ENCODE measurements at regions not wholly inside any gene's neighbourhood (a gene's known extent, or its start where the extent isn't known, plus 50 kb on each side); places are given as distances from the start of the nearest gene placed in this dataset.

- no peak for TF ChIP-seq CTCF (conservative IDR thresholded peaks at IDR 0.05)
- H3K27ac ChIP-seq: no peak overlapping the region
Observed at GRCh38 chr3:69446402-69447072, 60.6 kb upstream of the FRMD4B start.

- no peak for TF ChIP-seq CTCF (conservative IDR thresholded peaks at IDR 0.05)
- H3K27ac ChIP-seq: no peak overlapping the region
Observed at GRCh38 chr3:69445498-69445897, 59.6 kb upstream of the FRMD4B start.

DNA sequence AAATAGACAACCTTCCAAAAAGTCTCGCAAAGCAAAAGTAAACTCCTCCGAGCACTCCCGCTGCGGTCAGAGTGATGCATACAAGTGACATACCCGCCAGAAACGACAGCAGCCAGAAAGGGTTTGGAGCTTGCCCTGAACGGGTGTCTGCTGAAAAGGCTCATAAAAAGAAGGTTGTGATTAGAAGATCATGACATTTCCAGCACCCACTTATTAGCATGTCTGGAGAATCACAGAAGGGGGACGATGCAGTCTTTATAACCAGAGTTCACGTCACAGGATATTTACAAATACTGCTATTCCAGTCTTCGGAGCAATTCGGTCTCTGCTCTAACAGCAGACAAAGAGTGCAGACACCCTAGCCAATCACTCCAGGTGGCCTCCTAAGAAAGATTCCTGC lies 59.1 kb upstream of the FRMD4B start:
- TF ChIP-seq CTCF (conservative IDR thresholded peaks at IDR 0.05): no peak
- no peak overlapping the region for H3K27ac ChIP-seq

GRCh38 chr3:69443457-69443920 lies 57.6 kb upstream of the FRMD4B start:
- no peak overlapping the region for H3K27ac ChIP-seq
- no peak for TF ChIP-seq CTCF (conservative IDR thresholded peaks at IDR 0.05)

DNA sequence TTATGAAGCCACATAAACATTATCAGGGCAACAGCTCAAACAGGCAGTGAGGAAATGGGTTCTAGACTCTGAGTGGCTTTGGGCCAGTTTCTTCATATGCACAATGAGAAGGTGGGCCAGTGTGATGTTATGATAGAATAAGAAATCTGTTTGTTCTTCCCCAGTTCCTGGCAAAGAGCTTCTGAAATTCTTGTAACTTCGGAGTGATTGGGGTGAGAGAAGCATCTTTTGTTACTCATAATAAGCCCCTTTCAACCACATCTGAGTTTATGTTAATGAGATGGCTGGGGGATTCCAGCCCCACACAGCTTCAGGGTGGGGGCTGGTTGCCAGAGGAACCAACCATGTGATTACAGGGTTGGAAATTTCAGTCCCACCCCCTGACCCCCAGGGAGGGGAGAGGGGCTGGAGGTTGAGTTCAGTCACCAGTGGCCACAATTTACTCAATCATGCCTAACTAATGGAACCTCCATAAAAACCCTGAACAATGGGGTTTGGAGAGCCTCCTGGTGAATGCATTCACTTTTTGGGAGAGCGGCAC lies 57.0 kb upstream of the FRMD4B start:
- H3K27ac ChIP-seq: no peak overlapping the region
- TF ChIP-seq CTCF (conservative IDR thresholded peaks at IDR 0.05): no peak

DNA sequence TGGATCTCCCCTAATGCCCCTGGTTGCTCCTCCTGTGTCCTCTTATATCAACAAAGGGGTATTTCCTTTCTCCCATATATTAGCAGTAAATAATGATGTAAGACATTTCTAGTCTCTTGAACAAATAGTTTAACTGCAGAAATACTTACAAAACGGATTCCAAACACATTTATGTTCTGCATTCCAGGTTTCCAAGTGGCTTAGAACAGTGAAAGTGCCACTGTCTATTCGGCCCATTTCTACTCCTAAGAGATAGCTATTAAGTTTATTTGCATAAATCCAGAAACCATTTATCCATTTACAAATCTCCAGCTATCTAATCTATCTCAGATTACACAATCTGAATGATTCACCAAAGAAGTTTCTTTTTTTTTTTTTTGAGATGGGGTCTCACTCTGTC lies 55.8 kb upstream of the FRMD4B start:
- no peak for TF ChIP-seq CTCF (conservative IDR thresholded peaks at IDR 0.05)
- H3K27ac ChIP-seq: no peak overlapping the region

- no peak overlapping the region for H3K27ac ChIP-seq
- no peak for TF ChIP-seq CTCF (conservative IDR thresholded peaks at IDR 0.05)
Observed at GRCh38 chr3:69441040-69441439, 55.2 kb upstream of the FRMD4B start.

Data from VCaP (cell line).